WERI-Rb-1 (cell line): ENCODE measurements at regions not wholly inside any gene's neighbourhood (a gene's known extent, or its start where the extent isn't known, plus 50 kb on each side); places are given as distances from the start of the nearest gene placed in this dataset.
"Not testable (repeated sequence)": the region's sequence is repeated elsewhere in the genome, so short reads cannot be mapped to it uniquely, and the experiment has no call there.

Experiments used
- DNase-seq: peaks from one replicate; pipeline ENCODE4 v3.0.0-alpha.2; 2020
- H3K27ac ChIP-seq: fragments of 250-450 bp; sonication (Bioruptor Pico); 2 replicates; pipeline ENCODE4 v1.5.1; 2020; ENCODE audit warnings: mild to moderate bottlenecking, moderate library complexity
- H3K27me3 ChIP-seq: fragments of 250-450 bp; sonication (Bioruptor Pico); 2 replicates; pipeline ENCODE4 v1.5.1; 2021; ENCODE audit warnings: mild to moderate bottlenecking, low read depth, moderate library complexity; ENCODE audit not compliant: insufficient read depth, severe bottlenecking
- H3K36me3 ChIP-seq: fragments of 250-450 bp; sonication (Bioruptor Pico); 2 replicates; pipeline ENCODE4 v1.5.1; 2020; ENCODE audit warnings: mild to moderate bottlenecking, moderate library complexity
- H3K4me3 ChIP-seq: 2 replicates; pipeline ENCODE4 v1.5.1; 2011; ENCODE audit warnings: low read depth, mild to moderate bottlenecking, control low read depth, low read length
- H3K9me3 ChIP-seq: fragments of 250-450 bp; sonication (Bioruptor Pico); 2 replicates; pipeline ENCODE4 v1.5.1; 2021; ENCODE audit warnings: mild to moderate bottlenecking, moderate library complexity; ENCODE audit not compliant: severe bottlenecking
- CTCF ChIP-seq: IDR thresholded peaks from 2 replicates; pipeline ENCODE4 v1.5.1; 2011; ENCODE audit warnings: low read depth, mild to moderate bottlenecking, control low read depth, inconsistent platforms, low read length

DNA sequence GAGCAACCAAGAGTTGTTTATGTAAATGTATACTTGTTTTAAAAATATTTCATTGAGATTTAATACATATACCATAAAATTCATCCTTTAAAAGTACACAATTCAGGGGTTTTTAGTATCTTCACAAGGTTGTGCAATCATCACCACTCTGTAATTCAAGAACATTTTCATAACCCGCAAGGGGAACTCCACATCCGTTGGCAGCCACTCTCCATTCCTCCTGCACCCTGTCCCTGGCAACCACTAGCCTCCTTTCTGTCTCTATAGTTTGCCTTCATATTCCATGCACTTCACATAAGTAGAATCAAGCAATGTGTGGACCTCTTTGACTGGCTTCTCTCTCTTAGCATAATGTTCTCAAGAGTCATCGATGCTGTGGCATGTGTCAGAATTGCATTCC is 104.2 kb upstream of the PDE10A start:
- Histone ChIP-seq H3K27me3 (peaks cover 81% of the 10 kb centered on the region), H3K36me3 (no peaks in the 10 kb centered on the region), H3K27ac (no peak overlapping the region), H3K9me3 (no peaks in the 10 kb centered on the region), H3K4me3 (no peak overlapping the region)
- DNase-seq = no peak
- no peak for TF ChIP-seq CTCF

GRCh38 chr6:165766457-165766856 is 103.4 kb upstream of the PDE10A start:
- peaks cover 4% of the 10 kb centered on the region for H3K9me3 ChIP-seq
- DNase-seq = no peak
- TF ChIP-seq CTCF = no peak
- peaks cover 79% of the 10 kb centered on the region for H3K27me3 ChIP-seq
- no peak overlapping the region for H3K27ac ChIP-seq
- H3K4me3 ChIP-seq = no peak overlapping the region
- no peaks in the 10 kb centered on the region for H3K36me3 ChIP-seq

GRCh38 chr6:165766026-165766425 is 103.0 kb upstream of the PDE10A start:
- Histone ChIP-seq H3K36me3 (no peaks in the 10 kb centered on the region), H3K9me3 (peaks cover 4% of the 10 kb centered on the region)

DNA sequence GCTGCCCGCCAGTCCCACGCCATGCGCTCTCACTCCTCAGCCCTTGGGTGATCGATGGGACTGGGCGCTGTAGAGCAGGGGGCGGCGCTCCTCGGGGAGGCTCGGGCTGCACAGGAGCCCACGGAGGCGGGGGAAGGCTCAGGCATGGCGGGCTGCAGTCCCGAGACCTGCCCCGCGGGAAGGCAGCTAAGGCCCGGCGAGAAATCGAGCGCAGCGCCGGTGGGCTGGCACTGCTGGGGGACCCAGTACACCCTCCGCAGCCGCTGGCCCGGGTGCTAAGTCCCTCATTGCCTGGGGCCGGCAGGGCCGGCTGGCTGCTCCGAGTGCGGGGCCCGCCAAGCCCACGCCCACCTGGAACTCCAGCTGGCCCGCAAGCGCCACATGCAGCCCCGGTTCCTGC is 102.2 kb upstream of the PDE10A start:
- H3K9me3 ChIP-seq, H3K4me3 ChIP-seq, H3K27ac ChIP-seq, H3K36me3 ChIP-seq, DNase-seq: not testable (repeated sequence)
- H3K27me3 ChIP-seq = peaks cover 76% of the 10 kb centered on the region

More at GRCh38 chr6:165766026-165766425, 103.0 kb upstream of the PDE10A start:
- no peak overlapping the region for H3K27ac ChIP-seq
- H3K4me3 ChIP-seq = no peak overlapping the region
- H3K27me3 ChIP-seq = peaks cover 78% of the 10 kb centered on the region
- TF ChIP-seq CTCF = no peak
- DNase-seq = no peak

- Histone ChIP-seq H3K4me3 (no peak overlapping the region), H3K9me3 (peaks cover 4% of the 10 kb centered on the region), H3K36me3 (no peaks in the 10 kb centered on the region), H3K27ac (no peak overlapping the region), H3K27me3 (peaks cover 76% of the 10 kb centered on the region)
- DNase-seq = no peak
- no peak for TF ChIP-seq CTCF
Measured at GRCh38 chr6:165762876-165763275, 99.8 kb upstream of the PDE10A start.

- no peak overlapping the region for H3K4me3 ChIP-seq
- H3K27me3 ChIP-seq = peaks cover 76% of the 10 kb centered on the region
- no peaks in the 10 kb centered on the region for H3K36me3 ChIP-seq
- DNase-seq = no peak
- no peak overlapping the region for H3K27ac ChIP-seq
- H3K9me3 ChIP-seq = peaks cover 4% of the 10 kb centered on the region
- TF ChIP-seq CTCF = no peak
Measured at GRCh38 chr6:165762125-165762524, 99.1 kb upstream of the PDE10A start.
